Neuron (in vitro differentiated cells): ENCODE measurements at regions not wholly inside any gene's neighbourhood (a gene's known extent, or its start where the extent isn't known, plus 50 kb on each side); places are given as distances from the start of the nearest gene placed in this dataset.
"Not testable (repeated sequence)": the region's sequence is repeated elsewhere in the genome, so short reads cannot be mapped to it uniquely, and the experiment has no call there.

ENCODE experiments used
- H2AFZ ChIP-seq: one replicate; pipeline ENCODE4 v1.6.1; 2013; ENCODE audit warnings: low read depth, mild to moderate bottlenecking, inconsistent platforms, low read length, moderate library complexity
- H3K27me3 ChIP-seq: one replicate; pipeline ENCODE4 v1.6.1; 2013; ENCODE audit warnings: low read length; ENCODE audit not compliant: insufficient read depth
- H3K36me3 ChIP-seq: one replicate; pipeline ENCODE4 v1.6.1; 2013; ENCODE audit warnings: low read length; ENCODE audit not compliant: insufficient read depth
- H3K4me1 ChIP-seq: one replicate; pipeline ENCODE4 v1.6.1; 2013; ENCODE audit warnings: low read length; ENCODE audit not compliant: insufficient read depth
- H3K4me3 ChIP-seq: 2 replicates; pipeline ENCODE4 v1.5.1; 2013; ENCODE audit warnings: mild to moderate bottlenecking, low read length, moderate library complexity
- H3K9me3 ChIP-seq: one replicate; pipeline ENCODE4 v1.6.1; 2013; ENCODE audit warnings: low read length

DNA sequence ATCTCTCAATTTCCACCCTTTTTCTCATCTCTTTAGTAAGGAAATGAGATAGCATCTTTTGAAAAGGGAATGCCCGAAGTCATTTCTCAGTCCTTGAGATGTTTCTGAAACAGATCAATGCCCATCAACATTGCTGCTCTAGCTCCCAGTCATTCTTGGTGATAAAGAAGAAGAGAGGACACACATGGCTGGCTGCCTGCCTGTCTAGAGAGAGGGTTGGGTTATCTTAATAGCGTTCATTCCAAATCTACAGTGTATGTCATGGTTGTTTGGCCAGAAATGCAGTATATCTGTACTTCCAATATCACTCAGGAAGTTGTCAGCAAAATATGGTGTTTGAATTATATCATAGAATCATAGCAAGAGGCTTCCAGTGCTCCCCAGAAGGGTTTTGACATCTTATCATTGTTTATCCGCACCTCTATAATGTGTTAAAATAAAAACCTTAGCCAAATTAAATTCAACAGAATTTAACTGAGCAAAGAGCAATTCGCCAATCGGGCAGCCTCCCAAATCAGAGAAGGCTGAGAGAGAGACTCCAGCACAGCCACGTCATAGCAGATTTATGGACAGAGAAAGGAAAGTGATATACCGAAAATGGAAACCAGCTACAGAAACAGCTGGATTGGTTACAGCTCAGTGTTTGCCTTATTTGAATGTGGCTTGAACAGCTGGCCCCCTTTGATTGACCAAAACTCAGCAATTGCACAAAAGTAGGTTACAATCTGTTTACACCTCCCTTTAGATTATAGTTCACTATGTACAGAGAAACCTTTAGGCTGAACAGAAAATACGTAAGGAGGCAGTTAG lies 321.0 kb upstream of the FRG1 start:
- not testable (repeated sequence) for H3K27me3 ChIP-seq, H3K9me3 ChIP-seq, H2AFZ ChIP-seq, H3K36me3 ChIP-seq, H3K4me1 ChIP-seq, H3K4me3 ChIP-seq

- H3K9me3 ChIP-seq, H3K27me3 ChIP-seq, H2AFZ ChIP-seq, H3K4me3 ChIP-seq, H3K36me3 ChIP-seq, H3K4me1 ChIP-seq: not testable (repeated sequence)
Measured at GRCh38 chr4:189622574-189622973, 318.1 kb upstream of the FRG1 start.

GRCh38 chr4:189627041-189627440 lies 313.6 kb upstream of the FRG1 start:
- not testable (repeated sequence) for H3K9me3 ChIP-seq, H2AFZ ChIP-seq, H3K4me3 ChIP-seq, H3K4me1 ChIP-seq, H3K27me3 ChIP-seq, H3K36me3 ChIP-seq

GRCh38 chr4:189629733-189630132 lies 310.9 kb upstream of the FRG1 start:
- H3K36me3 ChIP-seq, H3K4me3 ChIP-seq, H2AFZ ChIP-seq, H3K4me1 ChIP-seq, H3K9me3 ChIP-seq, H3K27me3 ChIP-seq: not testable (repeated sequence)

GRCh38 chr4:189630913-189631567 lies 309.6 kb upstream of the FRG1 start:
- not testable (repeated sequence) for H2AFZ ChIP-seq, H3K9me3 ChIP-seq, H3K4me3 ChIP-seq

GRCh38 chr4:189631568-189631916 lies 309.1 kb upstream of the FRG1 start:
- not testable (repeated sequence) for H3K9me3 ChIP-seq, H3K4me1 ChIP-seq, H2AFZ ChIP-seq, H3K4me3 ChIP-seq, H3K27me3 ChIP-seq, H3K36me3 ChIP-seq

More at GRCh38 chr4:189630913-189631567, 309.6 kb upstream of the FRG1 start:
- not testable (repeated sequence) for H3K36me3 ChIP-seq, H3K4me1 ChIP-seq, H3K27me3 ChIP-seq

GRCh38 chr4:189650436-189650835 lies 290.2 kb upstream of the FRG1 start:
- H2AFZ ChIP-seq, H3K4me3 ChIP-seq, H3K9me3 ChIP-seq, H3K27me3 ChIP-seq, H3K4me1 ChIP-seq, H3K36me3 ChIP-seq: not testable (repeated sequence)

DNA sequence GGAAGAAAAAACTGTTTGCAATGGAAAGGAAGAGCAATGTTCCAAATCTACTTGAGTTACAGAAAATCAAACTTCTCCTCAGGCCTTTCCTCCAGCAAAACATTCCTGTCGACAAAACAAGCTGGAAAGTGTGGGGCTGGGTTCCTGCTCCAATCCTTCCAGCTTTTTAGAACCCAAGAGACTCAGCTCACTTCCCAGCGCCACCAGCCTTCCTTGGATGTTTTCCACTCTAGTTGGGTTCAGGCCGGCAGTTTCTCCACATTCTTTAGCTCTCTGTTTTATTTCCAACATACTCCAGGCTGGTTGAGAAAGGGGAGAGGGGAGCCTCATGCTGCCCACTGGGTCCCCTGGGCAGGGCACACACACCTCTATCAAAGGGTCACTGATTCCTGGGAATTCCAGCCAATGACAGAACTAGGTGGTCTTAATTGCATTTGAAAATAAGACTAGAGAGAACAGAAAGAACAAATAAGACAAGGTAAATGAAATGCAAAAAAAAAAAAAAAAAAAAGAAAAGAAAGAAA lies 287.5 kb upstream of the FRG1 start:
- H3K27me3 ChIP-seq, H3K9me3 ChIP-seq, H2AFZ ChIP-seq, H3K36me3 ChIP-seq, H3K4me3 ChIP-seq, H3K4me1 ChIP-seq: not testable (repeated sequence)

DNA sequence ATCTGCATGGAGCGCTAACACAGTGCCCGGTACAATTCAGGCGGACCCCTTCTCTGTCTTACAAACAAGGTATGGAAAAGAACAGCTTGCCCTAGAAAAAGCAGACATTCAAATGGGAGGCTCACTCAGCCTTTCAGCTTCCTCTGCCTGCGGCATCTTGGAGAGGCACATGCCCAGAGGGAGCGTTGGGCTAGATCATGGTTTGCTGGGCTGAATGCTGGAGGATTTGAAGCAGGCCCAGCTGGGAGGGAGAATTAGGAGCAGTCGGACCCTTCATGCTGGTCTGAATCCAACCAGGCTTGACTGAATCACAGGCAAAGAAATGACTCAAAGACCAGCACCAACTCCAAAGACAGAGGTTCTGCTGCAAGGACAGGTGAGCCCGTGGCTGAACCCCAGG lies 286.7 kb upstream of the FRG1 start:
- not testable (repeated sequence) for H3K4me3 ChIP-seq, H3K9me3 ChIP-seq, H3K27me3 ChIP-seq, H2AFZ ChIP-seq, H3K4me1 ChIP-seq, H3K36me3 ChIP-seq

DNA sequence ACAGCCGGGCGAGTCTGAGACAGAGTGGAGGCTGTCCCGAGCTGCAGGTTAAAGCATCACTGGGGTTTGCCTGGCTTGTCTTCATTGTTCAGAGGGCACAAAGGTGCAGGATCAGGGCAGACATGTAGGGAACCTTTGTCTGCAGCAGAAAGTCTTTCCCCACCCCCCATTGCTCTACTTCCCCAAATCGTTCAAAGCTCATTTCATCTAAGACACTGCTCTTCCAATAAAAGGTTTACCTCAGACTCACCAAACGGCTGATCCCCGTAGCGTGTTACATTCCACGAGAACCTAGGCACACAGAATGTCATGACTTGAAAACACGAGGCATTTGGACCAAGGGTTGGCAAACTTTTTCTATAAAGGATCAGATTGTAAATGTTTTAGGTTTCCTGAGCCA lies 286.3 kb upstream of the FRG1 start:
- H3K36me3 ChIP-seq, H3K4me1 ChIP-seq, H2AFZ ChIP-seq, H3K4me3 ChIP-seq, H3K27me3 ChIP-seq, H3K9me3 ChIP-seq: not testable (repeated sequence)

- not testable (repeated sequence) for H3K4me1 ChIP-seq, H2AFZ ChIP-seq, H3K36me3 ChIP-seq, H3K4me3 ChIP-seq, H3K9me3 ChIP-seq, H3K27me3 ChIP-seq
Measured at GRCh38 chr4:189655817-189656216, 284.9 kb upstream of the FRG1 start.

DNA sequence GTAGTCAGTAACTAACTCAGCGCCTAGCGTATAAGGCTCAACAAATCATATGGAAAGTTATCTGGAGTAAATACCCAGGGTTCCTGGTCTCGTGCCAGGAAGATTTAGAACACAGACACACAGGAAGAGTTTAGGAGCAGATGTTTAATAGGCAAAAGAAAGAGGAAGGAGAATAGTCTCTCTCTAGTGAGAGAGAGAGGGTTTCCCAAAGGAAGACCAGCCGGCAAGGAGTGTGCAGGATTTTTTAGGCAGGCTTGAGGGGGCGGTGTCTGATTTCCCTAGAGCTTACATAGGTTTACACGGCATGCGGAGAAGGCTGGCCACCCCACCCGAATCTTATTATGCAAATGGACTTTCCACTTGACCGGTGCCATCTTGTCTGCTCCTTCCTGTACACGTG lies 284.0 kb upstream of the FRG1 start:
- Histone ChIP-seq H3K36me3 (no peaks in the 10 kb centered on the region), H3K9me3 (no peaks in the 10 kb centered on the region), H3K27me3 (peaks cover 3% of the 10 kb centered on the region), H3K4me1 (no peaks in the 10 kb centered on the region), H3K4me3 (no peak overlapping the region), H2AFZ (no peak overlapping the region)

DNA sequence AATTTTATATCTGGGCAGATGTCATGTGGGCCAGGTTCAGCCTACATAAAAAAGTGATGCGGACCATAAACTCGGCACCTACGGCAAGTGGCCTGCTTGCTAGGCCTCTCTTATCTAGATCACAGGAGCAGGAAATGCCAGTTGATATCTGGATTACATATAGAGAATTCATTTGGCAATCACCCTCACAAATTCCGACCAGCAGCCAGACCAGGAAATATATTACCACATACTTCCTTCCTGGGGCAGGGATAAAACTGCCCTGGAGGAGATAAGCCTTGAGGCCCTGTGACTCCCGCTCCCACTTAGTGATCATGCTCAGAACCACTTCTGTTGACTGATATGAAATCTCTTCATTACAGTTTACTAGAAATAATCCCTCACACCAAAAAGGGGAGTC lies 282.4 kb upstream of the FRG1 start:
- H2AFZ ChIP-seq, H3K9me3 ChIP-seq, H3K27me3 ChIP-seq, H3K36me3 ChIP-seq, H3K4me1 ChIP-seq, H3K4me3 ChIP-seq: not testable (repeated sequence)

- H3K4me3 ChIP-seq, H2AFZ ChIP-seq, H3K36me3 ChIP-seq, H3K9me3 ChIP-seq, H3K27me3 ChIP-seq, H3K4me1 ChIP-seq: not testable (repeated sequence)
Measured at GRCh38 chr4:189658831-189659230, 281.8 kb upstream of the FRG1 start.
